K562 (cell line): ENCODE measurements at regions not wholly inside any gene's neighbourhood (a gene's known extent, or its start where the extent isn't known, plus 50 kb on each side); places are given as distances from the start of the nearest gene placed in this dataset.

Experiments
- ATAC-seq: fragments of 200-7000 bp; cut with Tn5 transposase; 3 replicates; pipeline ENCODE4 v1.9.1; 2020; ENCODE audit warnings: moderate library complexity
- BruUV-seq: library from RNA; stranded (reverse); fragments of 400-500 nt; replicated peaks from 2 replicates; lab custom pipeline; 2021; lab: Mats Ljungman, UMichigan
- CTCF ChIA-PET: fragments of 300-600 bp; formaldehyde crosslinking; extraction: SDS; loops from one replicate; lab custom pipeline; 2021; ENCODE audit warnings: low intra/inter-chr PET ratio; lab: Yijun Ruan, JAX
- POLR2A ChIA-PET: fragments of 300-600, 350-650 bp; sonication (Branson Sonifier 250); formaldehyde crosslinking; extraction: SDS; loops from one replicate; lab custom pipeline; 2021; ENCODE audit warnings: antibody characterized with exemption, inconsistent platforms; lab: Yijun Ruan, JAX
- DNase-seq, 4 experiments: peaks; one replicate each; pipeline versions ENCODE4 v3.0.0 to v3.0.0-alpha.2; 2011 to 2018; ENCODE audit warnings: low spot score in 3 of 4, mixed read lengths in 3 of 4; ENCODE audit errors: extremely low read depth in 1 of 4
- FAIRE-seq: peaks from 2 replicates; lab custom pipeline; 2011; peaks lifted over from hg19 to GRCh38; lab: Jason Lieb, UNC
- H2AFZ ChIP-seq: 2 replicates; pipeline ENCODE4 v1.6.0; 2011; ENCODE audit warnings: low read depth, low read length, control low read depth, inconsistent platforms
- H3K27ac ChIP-seq: fragments of 200-600 bp; 3 replicates; pipeline ENCODE4 v1.8.0; 2011; ENCODE audit warnings: low read depth, mild to moderate bottlenecking, control low read depth, inconsistent platforms, low read length, moderate library complexity, mixed read lengths; ENCODE audit errors: extremely low read depth
- H3K27me3 ChIP-seq, 2 experiments: fragments of 300-600 bp in 1 of 2; 2 replicates in 1 of 2; 3 replicates in 1 of 2; pipeline versions ENCODE4 v1.6.0 to v1.8.0; 2011; ENCODE audit warnings: inconsistent platforms in 2 of 2, low read length in 2 of 2, mild to moderate bottlenecking in 1 of 2, mixed read lengths in 1 of 2, moderate library complexity in 1 of 2; ENCODE audit not compliant: control insufficient read depth in 2 of 2, insufficient read depth in 2 of 2
- H3K36me3 ChIP-seq: fragments of 300-600 bp; 3 replicates; pipeline ENCODE4 v1.8.0; 2011; ENCODE audit warnings: mild to moderate bottlenecking, low read length, inconsistent platforms; ENCODE audit not compliant: control insufficient read depth, insufficient read depth
- H3K4me1 ChIP-seq, 2 experiments: fragments of 200-600 bp in 1 of 2; replicated peaks in 1 of 2; 2 replicates in 1 of 2; 3 replicates in 1 of 2; pipeline versions ENCODE4 v1.5.1 to v1.8.0; 2011; ENCODE audit warnings: inconsistent platforms in 2 of 2, low read length in 2 of 2, mild to moderate bottlenecking in 1 of 2, mixed read lengths in 1 of 2, moderate library complexity in 1 of 2; ENCODE audit not compliant: control insufficient read depth in 2 of 2, insufficient read depth in 2 of 2
- H3K4me2 ChIP-seq: 2 replicates; pipeline ENCODE4 v1.6.1; 2011; ENCODE audit warnings: low read length, control low read depth, inconsistent platforms, mixed read lengths; ENCODE audit not compliant: insufficient read depth
- H3K4me3 ChIP-seq: fragments of 200-600 bp; sonication (generic), shearing (Covaris generic); 2 replicates; pipeline ENCODE4 v1.5.1; 2016; ENCODE audit warnings: control low read depth, inconsistent platforms
- H3K79me2 ChIP-seq: fragments of 200-600 bp; 3 replicates; pipeline ENCODE4 v1.8.0; 2011; ENCODE audit warnings: low read length, inconsistent platforms; ENCODE audit not compliant: control insufficient read depth, insufficient read depth
- H3K9ac ChIP-seq, 2 experiments: 2 replicates each; pipeline versions ENCODE4 v1.6.0 to v1.6.1; 2011; ENCODE audit warnings: low read depth in 2 of 2, low read length in 2 of 2, control low read depth in 1 of 2, inconsistent platforms in 1 of 2, mild to moderate bottlenecking in 1 of 2, mixed read lengths in 1 of 2; ENCODE audit not compliant: insufficient read depth in 1 of 2
- H3K9me1 ChIP-seq: one replicate; pipeline ENCODE4 v1.6.0; 2011; ENCODE audit warnings: inconsistent platforms, mild to moderate bottlenecking, low read length, moderate library complexity; ENCODE audit not compliant: control insufficient read depth, insufficient read depth
- H3K9me3 ChIP-seq: replicated peaks from 2 replicates; pipeline ENCODE4 v1.5.1; 2011; ENCODE audit warnings: low read depth, low read length, inconsistent platforms; ENCODE audit not compliant: control insufficient read depth, insufficient read depth
- H4K20me1 ChIP-seq: replicated peaks from 2 replicates; pipeline ENCODE4 v1.6.1; 2011; ENCODE audit warnings: low read length, inconsistent platforms, mixed read lengths; ENCODE audit not compliant: control insufficient read depth, insufficient read depth
- ADNP ChIP-seq: fragments of 200-800 bp; sonication (Bioruptor generic); IDR thresholded peaks from 2 replicates; pipeline ENCODE4 v1.6.1; 2016; ENCODE audit warnings: missing genetic modification characterization, missing compliant biosample characterization
- CTBP1 ChIP-seq: fragments of 450-650 bp; IDR thresholded peaks from 2 replicates; pipeline ENCODE4 v1.6.1; 2016; ENCODE audit warnings: borderline replicate concordance
- ERF ChIP-seq: fragments of 450-650 bp; formaldehyde crosslinking; IDR thresholded peaks from 2 replicates; pipeline ENCODE4 v1.4.0; 2020; ENCODE audit warnings: mild to moderate bottlenecking, mixed read lengths
- HLTF ChIP-seq: fragments of 450-650 bp; IDR thresholded peaks from 2 replicates; pipeline ENCODE4 v1.6.1; 2016
- HMBOX1 ChIP-seq: sonication (generic); IDR thresholded peaks from 2 replicates; pipeline ENCODE4 v1.6.1; 2016
- NCOR1 ChIP-seq: fragments of 450-650 bp; IDR thresholded peaks from 2 replicates; pipeline ENCODE4 v1.6.1; 2016; ENCODE audit warnings: mild to moderate bottlenecking, moderate library complexity
- NFE2 ChIP-seq: IDR thresholded peaks from 2 replicates; pipeline ENCODE4 v1.6.1; 2014; ENCODE audit warnings: antibody characterized with exemption, low read depth
- PHB2 ChIP-seq: fragments of 450-650 bp; IDR thresholded peaks from 2 replicates; pipeline ENCODE4 v1.6.1; 2017; ENCODE audit warnings: low read depth
- PURB ChIP-seq: sonication (generic); formaldehyde crosslinking; IDR thresholded peaks from 2 replicates; pipeline ENCODE4 v1.9.0; 2021; ENCODE audit warnings: low read depth, mild to moderate bottlenecking, missing genetic modification reagents
- SMAD4 ChIP-seq: fragments of 250-450 bp; sonication (Bioruptor Pico); conservative IDR thresholded peaks from 2 replicates; pipeline ENCODE4 v1.8.0; 2021; ENCODE audit warnings: inconsistent platforms, mild to moderate bottlenecking, moderate library complexity
- ZMIZ1 ChIP-seq, 2 experiments: fragments of 150-350 bp in 1 of 2; IDR thresholded peaks; 2 replicates each; pipeline ENCODE4 v1.6.1; 2012 to 2016; ENCODE audit warnings: low read depth in 2 of 2, low read length in 2 of 2, mild to moderate bottlenecking in 1 of 2, moderate library complexity in 1 of 2
- ZNF449 ChIP-seq: fragments of 250-450 bp; sonication (Bioruptor Pico); IDR thresholded peaks from 2 replicates; pipeline ENCODE4 v1.8.0; 2022; ENCODE audit warnings: moderate library complexity, mild to moderate bottlenecking, inconsistent platforms
- ZSCAN32 ChIP-seq: fragments of 450-650 bp; formaldehyde crosslinking; IDR thresholded peaks from 2 replicates; pipeline ENCODE4 v1.4.0; 2020; ENCODE audit warnings: mild to moderate bottlenecking, moderate library complexity
- WGBS: fragments of 100-300 bp; shearing (Covaris generic); methylation state at CpG from one replicate; pipeline ENCODE4 v1.1.6; 2016; ENCODE audit warnings: low coverage, mixed read lengths; ENCODE audit not compliant: insufficient coverage; ENCODE audit errors: missing lambda C conversion rate; 5-methylcytosine and 5-hydroxymethylcytosine counted together
- in situ Hi-C: fragments of 300-500 bp; cut with MboI; formaldehyde crosslinking; loops from 4 replicates; pipeline ENCODE4 v1.15.0; 2018; ENCODE audit warnings: inconsistent platforms, mixed read lengths
- intact Hi-C: fragments of 100-400 bp; cut with micrococcal nuclease; formaldehyde crosslinking; loops from 2 replicates; pipeline ENCODE4 v1.14.2; 2022

- Histone ChIP-seq H3K27me3 (no peaks in the 10 kb centered on the region), H3K9ac (no peak overlapping the region), H3K9me3 (no peaks in the 10 kb centered on the region; the same call in 1 of the 2 replicates), H3K79me2 (no peaks in the 10 kb centered on the region), H3K4me1 (no peaks in the 10 kb centered on the region), H3K4me3 (no peak overlapping the region), H3K9me1 (no peaks in the 10 kb centered on the region), H2AFZ (no peak overlapping the region), H4K20me1 (no peaks in the 10 kb centered on the region), H3K4me2 (no peak overlapping the region), H3K36me3 (no peaks in the 10 kb centered on the region), H3K27ac (no peak overlapping the region)
- intact Hi-C loops (no loop called here), in situ Hi-C loops (no loop called here)
- FAIRE-seq = no peak
- no TSS peak for BruUV-seq
- no peak for ATAC-seq
- CTCF ChIA-PET = no interaction called here
- WGBS = 0% methylated on average over 2 of the region's 2 CpGs
- POLR2A ChIA-PET = no interaction called here
- DNase-seq = no peak
- TF ChIP-seq NCOR1 (no peak), CTBP1 (no peak), PHB2 (no peak), NFE2 (no peak), PURB (CRISPR knock-in tag) (no peak), ADNP (tag) (no peak)
- TF ChIP-seq, all 486 proteins: peak for 0
These were observed 277.5 kb downstream of the KCNS3 start for GRCh38 chr2:18156002-18156401.

- CTCF ChIA-PET = no interaction called here
- intact Hi-C loops (no loop called here), in situ Hi-C loops (no loop called here)
- DNase-seq (no peak), FAIRE-seq (no peak), ATAC-seq (no peak)
- no peak overlapping the region for H2AFZ ChIP-seq
- no peak overlapping the region for H3K9ac ChIP-seq
- no peak overlapping the region for H3K4me3 ChIP-seq
- no peaks in the 10 kb centered on the region for H3K36me3 ChIP-seq
- POLR2A ChIA-PET = no interaction called here
- no peaks in the 10 kb centered on the region for H4K20me1 ChIP-seq
- H3K27ac ChIP-seq = no peak overlapping the region
- no peaks in the 10 kb centered on the region for H3K4me1 ChIP-seq
- no peaks in the 10 kb centered on the region for H3K9me1 ChIP-seq
- no peak overlapping the region for H3K4me2 ChIP-seq
- H3K79me2 ChIP-seq = no peaks in the 10 kb centered on the region
- BruUV-seq = no TSS peak
- no peaks in the 10 kb centered on the region; the same call in 1 of the 2 replicates for H3K9me3 ChIP-seq
- H3K27me3 ChIP-seq = no peaks in the 10 kb centered on the region
- TF ChIP-seq HLTF (no peak), ZNF449 (CRISPR knock-in tag) (no peak), ZMIZ1 (IDR thresholded peaks at IDR 0.05; ENCODE audit: low read depth in 2 of 2, low read length in 2 of 2) (no peak), SMAD4 (CRISPR knock-in tag) (no peak), HMBOX1 (no peak), ZSCAN32 (CRISPR knock-in tag) (no peak), ERF (CRISPR knock-in tag) (no peak)
These were observed 276.3 kb downstream of the KCNS3 start for GRCh38 chr2:18154812-18155211.
